Stimulated activated CD4-positive, alpha-beta T cell treated with anti-CD3 and anti-CD28 coated beads, TNF-alpha, amount 100 ng/mL, for 1 hour (primary cell): ENCODE measurements at regions not wholly inside any gene's neighbourhood (a gene's known extent, or its start where the extent isn't known, plus 50 kb on each side); places are given as distances from the start of the nearest gene placed in this dataset.

Experiments
- DNase-seq, 3 donors: peaks; one replicate each; pipeline ENCODE4 v3.0.0-alpha.2; 2020; ENCODE audit warnings: low read depth in 3 of 3, low spot score in 1 of 3

GRCh38 chr2:57549642-57550102, 496.9 kb upstream of the VRK2 start:
- no peak for DNase-seq

- DNase-seq = no peak
Observed at GRCh38 chr2:57550912-57551311, 495.7 kb upstream of the VRK2 start.

GRCh38 chr2:57552885-57553284, 493.7 kb upstream of the VRK2 start:
- DNase-seq = no peak

- no peak for DNase-seq
Observed at GRCh38 chr2:57554348-57554747, 492.3 kb upstream of the VRK2 start.

GRCh38 chr2:57558312-57558711, 488.3 kb upstream of the VRK2 start:
- DNase-seq = no peak

GRCh38 chr2:57562495-57562894, 484.1 kb upstream of the VRK2 start:
- DNase-seq = no peak

GRCh38 chr2:57563015-57563414, 483.6 kb upstream of the VRK2 start:
- no peak for DNase-seq

GRCh38 chr2:57567245-57567644, 479.4 kb upstream of the VRK2 start:
- no peak for DNase-seq

GRCh38 chr2:57569396-57569795, 477.2 kb upstream of the VRK2 start:
- DNase-seq = no peak

- DNase-seq = no peak
Observed at GRCh38 chr2:57570961-57571360, 475.6 kb upstream of the VRK2 start.

- no peak for DNase-seq
Observed at GRCh38 chr2:57575700-57576268, 470.8 kb upstream of the VRK2 start.

- no peak for DNase-seq
Observed at GRCh38 chr2:57576983-57577382, 469.6 kb upstream of the VRK2 start.

- DNase-seq = no peak
Observed at GRCh38 chr2:57597940-57598339, 448.7 kb upstream of the VRK2 start.

GRCh38 chr2:57598551-57598950, 448.1 kb upstream of the VRK2 start:
- no peak for DNase-seq

GRCh38 chr2:57602733-57603132, 443.9 kb upstream of the VRK2 start:
- no peak for DNase-seq

GRCh38 chr2:57614988-57615387, 431.6 kb upstream of the VRK2 start:
- no peak for DNase-seq

- DNase-seq = no peak
Observed at GRCh38 chr2:57615855-57616556, 430.6 kb upstream of the VRK2 start.

GRCh38 chr2:57617318-57617717, 429.3 kb upstream of the VRK2 start:
- no peak for DNase-seq

- DNase-seq = no peak
Observed at GRCh38 chr2:57621122-57621663, 425.4 kb upstream of the VRK2 start.

GRCh38 chr2:57622009-57622408, 424.6 kb upstream of the VRK2 start:
- DNase-seq = no peak

GRCh38 chr2:57656198-57656597, 390.4 kb upstream of the VRK2 start:
- no peak for DNase-seq

GRCh38 chr2:57669570-57669969, 377.0 kb upstream of the VRK2 start:
- DNase-seq = no peak

- no peak for DNase-seq
Observed at GRCh38 chr2:57674025-57674424, 372.6 kb upstream of the VRK2 start.
